GM23338 (cell line): ENCODE measurements at regions not wholly inside any gene's neighbourhood (a gene's known extent, or its start where the extent isn't known, plus 50 kb on each side); places are given as distances from the start of the nearest gene placed in this dataset.

Experiments
- ATAC-seq: fragments of 200-7000 bp; cut with Tn5 transposase; 3 replicates; pipeline ENCODE4 v1.9.1; 2020
- DNase-seq: peaks from one replicate; pipeline ENCODE4 v3.0.0-alpha.2; 2015; ENCODE audit warnings: low spot score
- H2AFZ ChIP-seq: fragments of 200-600 bp; sonication (generic); 2 replicates; pipeline ENCODE4 v1.8.0; 2016; ENCODE audit warnings: antibody characterized with exemption, mild to moderate bottlenecking, moderate library complexity
- H3F3A ChIP-seq: fragments of 200-600 bp; sonication (generic); replicated peaks from 2 replicates; pipeline ENCODE4 v1.8.0; 2017; ENCODE audit warnings: antibody characterized with exemption, mixed run types, low read depth
- H3K27ac ChIP-seq: fragments of 200-600 bp; sonication (generic); 2 replicates; pipeline ENCODE4 v1.6.1; 2016; ENCODE audit warnings: low read depth
- H3K27me3 ChIP-seq: fragments of 200-600 bp; sonication (generic); 2 replicates; pipeline ENCODE4 v1.8.0; 2016; ENCODE audit warnings: mild to moderate bottlenecking, mixed run types, moderate library complexity; ENCODE audit not compliant: insufficient read depth
- H3K36me3 ChIP-seq: fragments of 200-600 bp; sonication (generic); 2 replicates; pipeline ENCODE4 v1.8.0; 2016; ENCODE audit warnings: mild to moderate bottlenecking; ENCODE audit not compliant: insufficient read depth
- H3K4me1 ChIP-seq: fragments of 200-600 bp; sonication (generic); 2 replicates; pipeline ENCODE4 v1.8.0; 2016; ENCODE audit warnings: mild to moderate bottlenecking, moderate library complexity; ENCODE audit not compliant: insufficient read depth
- H3K4me2 ChIP-seq: fragments of 200-600 bp; sonication (generic); 2 replicates; pipeline ENCODE4 v1.7.1; 2017; ENCODE audit warnings: mixed run types
- H3K4me3 ChIP-seq: fragments of 200-600 bp; sonication (generic); 2 replicates; pipeline ENCODE4 v1.6.1; 2016; ENCODE audit warnings: mixed run types
- H3K79me2 ChIP-seq: fragments of 200-600 bp; sonication (generic); replicated peaks from 2 replicates; pipeline ENCODE4 v1.8.0; 2017; ENCODE audit warnings: mild to moderate bottlenecking; ENCODE audit not compliant: insufficient read depth
- H3K9me2 ChIP-seq: fragments of 200-600 bp; sonication (generic); 2 replicates; pipeline ENCODE4 v1.8.0; 2017; ENCODE audit not compliant: insufficient read depth
- H4K20me1 ChIP-seq: fragments of 200-600 bp; sonication (generic); replicated peaks from 2 replicates; pipeline ENCODE4 v1.8.0; 2017; ENCODE audit warnings: mild to moderate bottlenecking; ENCODE audit not compliant: insufficient read depth
- H3K27ac Mint-ChIP-seq: 2 replicates; pipeline ENCODE4 v1.8.0; 2020; ENCODE audit warnings: inconsistent platforms, mild to moderate bottlenecking, moderate library complexity, mixed read lengths
- H3K27me3 Mint-ChIP-seq: 3 replicates; pipeline ENCODE4 v1.8.0; 2022; ENCODE audit warnings: low read depth, mild to moderate bottlenecking, moderate library complexity, mixed read lengths, inconsistent platforms; ENCODE audit not compliant: insufficient read depth, poor library complexity
- H3K36me3 Mint-ChIP-seq: 3 replicates; pipeline ENCODE4 v1.8.0; 2021; ENCODE audit warnings: low read depth, mild to moderate bottlenecking, inconsistent platforms, moderate library complexity, mixed read lengths
- H3K4me1 Mint-ChIP-seq: 3 replicates; pipeline ENCODE4 v1.8.0; 2020; ENCODE audit warnings: mild to moderate bottlenecking, inconsistent platforms, mixed read lengths
- H3K4me3 Mint-ChIP-seq: 3 replicates; pipeline ENCODE4 v1.8.0; 2021; ENCODE audit warnings: moderate library complexity, mild to moderate bottlenecking, inconsistent platforms, mixed read lengths
- H3K9me3 Mint-ChIP-seq: 3 replicates; pipeline ENCODE4 v1.8.0; 2020; ENCODE audit warnings: moderate library complexity, mild to moderate bottlenecking, inconsistent platforms, mixed read lengths
- CTCF ChIP-seq, 2 experiments: fragments of 200-600 bp in 1 of 2; sonication (generic) in 1 of 2; conservative IDR thresholded peaks; 2 replicates each; pipeline versions ENCODE4 v1.5.1 to v1.6.1; 2016 to 2017; ENCODE audit warnings: antibody characterized with exemption in 2 of 2, low read depth in 2 of 2, mild to moderate bottlenecking in 2 of 2, moderate library complexity in 1 of 2
- JUNB ChIP-seq: IDR thresholded peaks from one replicate; pipeline ENCODE4 v1.6.1; 2016; ENCODE audit warnings: antibody characterized with exemption; ENCODE audit not compliant: unreplicated experiment
- POLR2AphosphoS5 ChIP-seq: IDR thresholded peaks from 2 replicates; pipeline ENCODE4 v1.6.1; 2016; ENCODE audit warnings: antibody characterized with exemption, low read depth
- REST ChIP-seq: IDR thresholded peaks from one replicate; pipeline ENCODE4 v1.6.1; 2018; ENCODE audit warnings: antibody characterized with exemption; ENCODE audit not compliant: unreplicated experiment
- STAT1 ChIP-seq: IDR thresholded peaks from one replicate; pipeline ENCODE4 v1.6.1; 2016; ENCODE audit warnings: antibody characterized with exemption; ENCODE audit not compliant: unreplicated experiment
- ZNF114 ChIP-seq: fragments of 250-450 bp; sonication (Bioruptor Pico); IDR thresholded peaks from 2 replicates; pipeline ENCODE4 v1.5.0; 2020; ENCODE audit warnings: mild to moderate bottlenecking, moderate library complexity
- ZNF331 ChIP-seq: fragments of 250-450 bp; sonication (Bioruptor Pico); IDR thresholded peaks from 2 replicates; pipeline ENCODE4 v1.5.0; 2020; ENCODE audit warnings: low read depth, mild to moderate bottlenecking, moderate library complexity

GRCh38 chr6:19547507-19547906 lies 289.7 kb upstream of the ID4 start (continued):
- TF ChIP-seq POLR2AphosphoS5 (no peak), ZNF331 (no peak), CTCF (conservative IDR thresholded peaks at IDR 0.05; ENCODE audit: low read depth in 2 of 2) (no peak), REST (no peak), STAT1 (no peak), JUNB (no peak)

GRCh38 chr6:19549109-19549508 lies 288.1 kb upstream of the ID4 start:
- Histone ChIP-seq H3K4me2 (no peak overlapping the region), H3K27me3 (no peaks in the 10 kb centered on the region), H3K79me2 (no peaks in the 10 kb centered on the region), H3K36me3 (no peaks in the 10 kb centered on the region), H3K4me1 (no peaks in the 10 kb centered on the region), H3K9me2 (no peaks in the 10 kb centered on the region), H3F3A (no peaks in the 10 kb centered on the region), H3K4me3 (no peak overlapping the region), H2AFZ (no peak overlapping the region), H3K27ac (no peak overlapping the region), H4K20me1 (no peaks in the 10 kb centered on the region)
- Mint-ChIP-seq H3K27ac (no peak overlapping the region), H3K9me3 (peaks cover 4% of the 10 kb centered on the region; the same call in 1 of the 3 replicates), H3K36me3 (no peaks in the 10 kb centered on the region; the same call in 2 of the 3 replicates), H3K27me3 (no peaks in the 10 kb centered on the region), H3K4me1 (peaks cover 7% of the 10 kb centered on the region), H3K4me3 (no peak overlapping the region)
- ATAC-seq (no peak), DNase-seq (no peak)
- no peak for TF ChIP-seq ZNF331
- no peak for TF ChIP-seq ZNF114 (CRISPR knock-in tag)
- no peak for TF ChIP-seq JUNB
- no peak for TF ChIP-seq STAT1
- TF ChIP-seq REST: no peak
- peak in 1 of 2 experiments; percentile 45; a peak in 2 of 4 replicates for TF ChIP-seq CTCF (conservative IDR thresholded peaks at IDR 0.05; ENCODE audit: low read depth in 2 of 2)
